Fibroblast of lung (primary cell): ENCODE measurements at regions not wholly inside any gene's neighbourhood (a gene's known extent, or its start where the extent isn't known, plus 50 kb on each side); places are given as distances from the start of the nearest gene placed in this dataset.

Experiments used
- DNase-seq, 2 donors: peaks; one replicate each; pipeline versions ENCODE4 v3.0.0 to v3.0.0-alpha.2; 2010; ENCODE audit warnings: low read depth in 2 of 2
- H2AFZ ChIP-seq: 2 replicates; pipeline ENCODE4 v1.5.1; 2012; ENCODE audit warnings: low read length, control low read depth, inconsistent platforms
- H3K27ac ChIP-seq: 2 replicates; pipeline ENCODE4 v1.5.1; 2011; ENCODE audit warnings: low read length, control low read depth; ENCODE audit not compliant: insufficient read depth
- H3K27me3 ChIP-seq: 2 replicates; pipeline ENCODE4 v1.5.1; 2011; ENCODE audit warnings: mild to moderate bottlenecking, low read length; ENCODE audit not compliant: control insufficient read depth, insufficient read depth
- H3K36me3 ChIP-seq: 2 replicates; pipeline ENCODE4 v1.5.1; 2011; ENCODE audit warnings: low read length; ENCODE audit not compliant: control insufficient read depth, insufficient read depth
- H3K4me1 ChIP-seq: 2 replicates; pipeline ENCODE4 v1.5.1; 2011; ENCODE audit warnings: low read length; ENCODE audit not compliant: control insufficient read depth, insufficient read depth; ENCODE audit errors: extremely low read depth
- H3K4me2 ChIP-seq: 2 replicates; pipeline ENCODE4 v1.5.1; 2011; ENCODE audit warnings: low read length, control low read depth; ENCODE audit not compliant: insufficient read depth; ENCODE audit errors: extremely low read depth
- H3K4me3 ChIP-seq, 4 experiments: fragments of 200-600 bp in 1 of 4; sonication (generic) in 1 of 4; replicated peaks in 1 of 4; 2 replicates each; pipeline ENCODE4 v1.5.1; 2011 to 2016; ENCODE audit warnings: low read length in 4 of 4, low read depth in 3 of 4, mild to moderate bottlenecking in 3 of 4, control low read depth in 2 of 4, inconsistent platforms in 1 of 4, mixed read lengths in 1 of 4; ENCODE audit not compliant: insufficient read depth in 1 of 4; ENCODE audit errors: control extremely low read depth in 1 of 4
- H3K79me2 ChIP-seq: 2 replicates; pipeline ENCODE4 v1.5.1; 2012; ENCODE audit warnings: mild to moderate bottlenecking, low read length, inconsistent platforms; ENCODE audit not compliant: control insufficient read depth, insufficient read depth
- H3K9ac ChIP-seq: 2 replicates; pipeline ENCODE4 v1.5.1; 2011; ENCODE audit warnings: mild to moderate bottlenecking, low read length, control low read depth; ENCODE audit not compliant: insufficient read depth
- H3K9me3 ChIP-seq: 2 replicates; pipeline ENCODE4 v1.5.1; 2012; ENCODE audit warnings: low read depth, low read length; ENCODE audit not compliant: control insufficient read depth, insufficient read depth
- H4K20me1 ChIP-seq: 2 replicates; pipeline ENCODE4 v1.5.1; 2011; ENCODE audit warnings: low read length; ENCODE audit not compliant: control insufficient read depth, insufficient read depth; ENCODE audit errors: extremely low read depth
- CTCF ChIP-seq, 2 donors: IDR thresholded peaks in 1 of 2; conservative IDR thresholded peaks in 1 of 2; 1 replicate in 1 of 2; 2 replicates in 1 of 2; pipeline ENCODE4 v1.5.1; 2011 to 2012; ENCODE audit warnings: low read length in 2 of 2, control low read depth in 1 of 2, inconsistent platforms in 1 of 2, low read depth in 1 of 2, mild to moderate bottlenecking in 1 of 2
- EZH2 ChIP-seq: IDR thresholded peaks from 2 replicates; pipeline ENCODE4 v1.5.1; 2012; ENCODE audit warnings: low read length, control low read depth, mild to moderate bottlenecking; ENCODE audit errors: missing control alignments

GRCh38 chr7:81819861-81820260 is 50.0 kb upstream of the HGF start:
- peak in 1 of 2 donors; percentile 28 for DNase-seq
- TF ChIP-seq CTCF (conservative IDR thresholded peaks at IDR 0.05 in 1 of 2, IDR thresholded peaks at IDR 0.05 in 1 of 2; ENCODE audit: low read depth in 1 of 2, low read length in 2 of 2), result no peak
- TF ChIP-seq EZH2, result no peak

More at GRCh38 chr7:81819861-81820260, 50.0 kb upstream of the HGF start:
- Histone ChIP-seq H4K20me1 (no peaks in the 10 kb centered on the region), H3K27ac (no peak overlapping the region), H3K9me3 (no peaks in the 10 kb centered on the region), H3K4me1 (no peaks in the 10 kb centered on the region), H3K9ac (no peak overlapping the region), H3K79me2 (no peaks in the 10 kb centered on the region), H3K36me3 (no peaks in the 10 kb centered on the region), H3K4me3 (no peak overlapping the region), H3K27me3 (no peaks in the 10 kb centered on the region), H3K4me2 (no peak overlapping the region), H2AFZ (no peak overlapping the region)
